Transverse colon (tissue), 3 donors: ENCODE measurements at regions not wholly inside any gene's neighbourhood (a gene's known extent, or its start where the extent isn't known, plus 50 kb on each side); places are given as distances from the start of the nearest gene placed in this dataset.

Experiments
- POLR2A ChIP-seq: fragments of 450-650 bp; IDR thresholded peaks from one replicate; pipeline ENCODE4 v1.6.1; 2016; ENCODE audit warnings: antibody characterized with exemption, mild to moderate bottlenecking, moderate library complexity
- TF ChIP-seq, protein P1 (sequence below), 5 experiments: fragments of 200-600 bp in 3 of 5; fragments of 450-650 bp in 2 of 5; sonication (generic) in 3 of 5; IDR thresholded peaks; 1 replicate in 2 of 5; 2 replicates in 3 of 5; pipeline ENCODE4 v1.5.1; 2016 to 2017; ENCODE audit warnings: antibody characterized with exemption in 5 of 5, inconsistent platforms in 3 of 5, mild to moderate bottlenecking in 2 of 5, moderate library complexity in 1 of 5

DNA sequence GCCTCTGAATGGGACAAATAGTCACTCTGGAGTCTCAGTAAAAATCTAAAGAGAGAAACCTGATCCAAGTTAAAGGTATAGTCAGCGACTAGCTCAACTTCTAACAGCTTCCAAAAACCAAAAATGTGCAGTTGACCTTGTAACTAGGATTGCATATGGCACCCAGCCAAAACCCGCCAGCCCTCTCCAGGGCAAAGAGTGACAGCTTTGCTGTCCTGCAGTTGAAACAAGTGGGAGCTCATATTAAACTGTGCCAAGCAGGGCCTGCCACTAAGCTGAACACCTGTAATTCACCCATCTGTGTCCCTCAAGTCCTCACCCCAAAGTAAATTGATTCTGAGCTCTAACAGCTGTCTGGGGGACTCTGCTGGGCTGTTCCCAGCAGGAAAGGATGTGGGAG, 695.3 kb downstream of the MAFB start:
- TF ChIP-seq, protein P1, sequence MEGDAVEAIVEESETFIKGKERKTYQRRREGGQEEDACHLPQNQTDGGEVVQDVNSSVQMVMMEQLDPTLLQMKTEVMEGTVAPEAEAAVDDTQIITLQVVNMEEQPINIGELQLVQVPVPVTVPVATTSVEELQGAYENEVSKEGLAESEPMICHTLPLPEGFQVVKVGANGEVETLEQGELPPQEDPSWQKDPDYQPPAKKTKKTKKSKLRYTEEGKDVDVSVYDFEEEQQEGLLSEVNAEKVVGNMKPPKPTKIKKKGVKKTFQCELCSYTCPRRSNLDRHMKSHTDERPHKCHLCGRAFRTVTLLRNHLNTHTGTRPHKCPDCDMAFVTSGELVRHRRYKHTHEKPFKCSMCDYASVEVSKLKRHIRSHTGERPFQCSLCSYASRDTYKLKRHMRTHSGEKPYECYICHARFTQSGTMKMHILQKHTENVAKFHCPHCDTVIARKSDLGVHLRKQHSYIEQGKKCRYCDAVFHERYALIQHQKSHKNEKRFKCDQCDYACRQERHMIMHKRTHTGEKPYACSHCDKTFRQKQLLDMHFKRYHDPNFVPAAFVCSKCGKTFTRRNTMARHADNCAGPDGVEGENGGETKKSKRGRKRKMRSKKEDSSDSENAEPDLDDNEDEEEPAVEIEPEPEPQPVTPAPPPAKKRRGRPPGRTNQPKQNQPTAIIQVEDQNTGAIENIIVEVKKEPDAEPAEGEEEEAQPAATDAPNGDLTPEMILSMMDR (IDR thresholded peaks at IDR 0.05) = no peak
- no peak for TF ChIP-seq POLR2A
